ENCODE measurements at regions not wholly inside any gene's neighbourhood (a gene's known extent, or its start where the extent isn't known, plus 50 kb on each side); places are given as distances from the start of the nearest gene placed in this dataset.

DNA sequence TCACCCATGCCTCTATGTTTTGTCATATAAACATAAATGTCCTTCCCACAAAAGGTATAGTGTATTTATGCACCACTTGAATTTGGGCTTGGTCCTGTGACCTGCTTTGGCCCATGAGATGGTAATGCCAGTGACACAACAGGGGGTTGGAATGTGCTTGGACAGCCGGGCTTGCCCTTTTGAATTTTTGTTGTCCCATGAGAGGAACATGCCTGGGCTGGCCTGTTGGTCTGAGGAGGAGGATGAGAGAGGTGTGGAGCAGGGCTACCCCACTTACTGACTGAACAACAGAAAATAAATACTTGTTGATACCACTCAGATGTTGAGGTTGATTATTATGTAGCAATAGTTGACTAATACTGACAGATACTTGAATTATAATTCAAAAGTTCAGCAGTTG lies 63.2 kb upstream of the TCF4 start:
- no peak for TF ChIP-seq TCF12 (IDR thresholded peaks at IDR 0.05; ENCODE audit: low read depth, low read length)
- no peak for TF ChIP-seq RAD21 (IDR thresholded peaks at IDR 0.05 in 1 of 2, conservative IDR thresholded peaks at IDR 0.05 in 1 of 2; ENCODE audit: low read depth in 2 of 2, low read length in 2 of 2)

Data from H1 (cell line).